ENCODE measurements at regions not wholly inside any gene's neighbourhood (a gene's known extent, or its start where the extent isn't known, plus 50 kb on each side); places are given as distances from the start of the nearest gene placed in this dataset.

DNA sequence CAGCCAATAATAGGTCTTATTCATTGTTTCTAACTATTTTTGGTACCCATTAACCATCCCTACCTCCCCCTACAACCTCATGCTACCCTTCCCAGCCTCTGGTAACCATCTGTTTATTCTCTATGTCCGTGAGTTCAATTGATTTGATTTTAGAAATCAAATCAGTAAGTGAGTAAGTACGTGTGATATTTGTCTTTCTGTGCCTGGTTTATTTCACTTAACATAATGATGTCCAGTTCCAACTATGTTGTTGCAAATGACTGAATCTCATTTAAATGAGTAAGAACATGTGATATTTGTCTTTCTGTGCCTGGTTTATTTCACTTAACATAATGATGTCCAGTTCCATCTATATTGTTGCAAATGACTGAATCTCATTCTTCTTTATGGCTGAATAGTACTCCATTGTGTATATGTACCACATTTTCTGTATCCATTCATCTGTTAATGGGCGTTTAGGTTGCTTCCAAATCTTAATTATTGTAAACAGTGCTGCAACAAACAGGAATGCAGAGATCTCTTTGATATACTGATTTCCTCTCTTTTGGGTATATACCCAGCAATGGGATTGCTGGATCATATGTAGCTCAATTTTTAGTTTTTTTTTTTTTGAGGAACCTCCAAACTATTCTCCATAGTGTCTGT lies 49.7 kb upstream of the BICC1 start:
- TF ChIP-seq, protein P1, sequence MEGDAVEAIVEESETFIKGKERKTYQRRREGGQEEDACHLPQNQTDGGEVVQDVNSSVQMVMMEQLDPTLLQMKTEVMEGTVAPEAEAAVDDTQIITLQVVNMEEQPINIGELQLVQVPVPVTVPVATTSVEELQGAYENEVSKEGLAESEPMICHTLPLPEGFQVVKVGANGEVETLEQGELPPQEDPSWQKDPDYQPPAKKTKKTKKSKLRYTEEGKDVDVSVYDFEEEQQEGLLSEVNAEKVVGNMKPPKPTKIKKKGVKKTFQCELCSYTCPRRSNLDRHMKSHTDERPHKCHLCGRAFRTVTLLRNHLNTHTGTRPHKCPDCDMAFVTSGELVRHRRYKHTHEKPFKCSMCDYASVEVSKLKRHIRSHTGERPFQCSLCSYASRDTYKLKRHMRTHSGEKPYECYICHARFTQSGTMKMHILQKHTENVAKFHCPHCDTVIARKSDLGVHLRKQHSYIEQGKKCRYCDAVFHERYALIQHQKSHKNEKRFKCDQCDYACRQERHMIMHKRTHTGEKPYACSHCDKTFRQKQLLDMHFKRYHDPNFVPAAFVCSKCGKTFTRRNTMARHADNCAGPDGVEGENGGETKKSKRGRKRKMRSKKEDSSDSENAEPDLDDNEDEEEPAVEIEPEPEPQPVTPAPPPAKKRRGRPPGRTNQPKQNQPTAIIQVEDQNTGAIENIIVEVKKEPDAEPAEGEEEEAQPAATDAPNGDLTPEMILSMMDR (conservative IDR thresholded peaks at IDR 0.05; ENCODE audit: low read depth in 2 of 2) = no peak
- no peak for TF ChIP-seq EZH2 (IDR thresholded peaks at IDR 0.05; ENCODE audit: low read depth, unreplicated experiment)
- TF ChIP-seq, protein P2, sequence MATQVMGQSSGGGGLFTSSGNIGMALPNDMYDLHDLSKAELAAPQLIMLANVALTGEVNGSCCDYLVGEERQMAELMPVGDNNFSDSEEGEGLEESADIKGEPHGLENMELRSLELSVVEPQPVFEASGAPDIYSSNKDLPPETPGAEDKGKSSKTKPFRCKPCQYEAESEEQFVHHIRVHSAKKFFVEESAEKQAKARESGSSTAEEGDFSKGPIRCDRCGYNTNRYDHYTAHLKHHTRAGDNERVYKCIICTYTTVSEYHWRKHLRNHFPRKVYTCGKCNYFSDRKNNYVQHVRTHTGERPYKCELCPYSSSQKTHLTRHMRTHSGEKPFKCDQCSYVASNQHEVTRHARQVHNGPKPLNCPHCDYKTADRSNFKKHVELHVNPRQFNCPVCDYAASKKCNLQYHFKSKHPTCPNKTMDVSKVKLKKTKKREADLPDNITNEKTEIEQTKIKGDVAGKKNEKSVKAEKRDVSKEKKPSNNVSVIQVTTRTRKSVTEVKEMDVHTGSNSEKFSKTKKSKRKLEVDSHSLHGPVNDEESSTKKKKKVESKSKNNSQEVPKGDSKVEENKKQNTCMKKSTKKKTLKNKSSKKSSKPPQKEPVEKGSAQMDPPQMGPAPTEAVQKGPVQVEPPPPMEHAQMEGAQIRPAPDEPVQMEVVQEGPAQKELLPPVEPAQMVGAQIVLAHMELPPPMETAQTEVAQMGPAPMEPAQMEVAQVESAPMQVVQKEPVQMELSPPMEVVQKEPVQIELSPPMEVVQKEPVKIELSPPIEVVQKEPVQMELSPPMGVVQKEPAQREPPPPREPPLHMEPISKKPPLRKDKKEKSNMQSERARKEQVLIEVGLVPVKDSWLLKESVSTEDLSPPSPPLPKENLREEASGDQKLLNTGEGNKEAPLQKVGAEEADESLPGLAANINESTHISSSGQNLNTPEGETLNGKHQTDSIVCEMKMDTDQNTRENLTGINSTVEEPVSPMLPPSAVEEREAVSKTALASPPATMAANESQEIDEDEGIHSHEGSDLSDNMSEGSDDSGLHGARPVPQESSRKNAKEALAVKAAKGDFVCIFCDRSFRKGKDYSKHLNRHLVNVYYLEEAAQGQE (IDR thresholded peaks at IDR 0.05; ENCODE audit: unreplicated experiment) = no peak
- no peak for TF ChIP-seq ZNF331 (CRISPR knock-in tag; IDR thresholded peaks at IDR 0.05; ENCODE audit: low read depth)
- no peak for TF ChIP-seq POLR2AphosphoS5 (IDR thresholded peaks at IDR 0.05; ENCODE audit: low read depth)
- TF ChIP-seq EZH2phosphoT487 (IDR thresholded peaks at IDR 0.05; ENCODE audit: unreplicated experiment) = no peak
- TF ChIP-seq, protein P3, sequence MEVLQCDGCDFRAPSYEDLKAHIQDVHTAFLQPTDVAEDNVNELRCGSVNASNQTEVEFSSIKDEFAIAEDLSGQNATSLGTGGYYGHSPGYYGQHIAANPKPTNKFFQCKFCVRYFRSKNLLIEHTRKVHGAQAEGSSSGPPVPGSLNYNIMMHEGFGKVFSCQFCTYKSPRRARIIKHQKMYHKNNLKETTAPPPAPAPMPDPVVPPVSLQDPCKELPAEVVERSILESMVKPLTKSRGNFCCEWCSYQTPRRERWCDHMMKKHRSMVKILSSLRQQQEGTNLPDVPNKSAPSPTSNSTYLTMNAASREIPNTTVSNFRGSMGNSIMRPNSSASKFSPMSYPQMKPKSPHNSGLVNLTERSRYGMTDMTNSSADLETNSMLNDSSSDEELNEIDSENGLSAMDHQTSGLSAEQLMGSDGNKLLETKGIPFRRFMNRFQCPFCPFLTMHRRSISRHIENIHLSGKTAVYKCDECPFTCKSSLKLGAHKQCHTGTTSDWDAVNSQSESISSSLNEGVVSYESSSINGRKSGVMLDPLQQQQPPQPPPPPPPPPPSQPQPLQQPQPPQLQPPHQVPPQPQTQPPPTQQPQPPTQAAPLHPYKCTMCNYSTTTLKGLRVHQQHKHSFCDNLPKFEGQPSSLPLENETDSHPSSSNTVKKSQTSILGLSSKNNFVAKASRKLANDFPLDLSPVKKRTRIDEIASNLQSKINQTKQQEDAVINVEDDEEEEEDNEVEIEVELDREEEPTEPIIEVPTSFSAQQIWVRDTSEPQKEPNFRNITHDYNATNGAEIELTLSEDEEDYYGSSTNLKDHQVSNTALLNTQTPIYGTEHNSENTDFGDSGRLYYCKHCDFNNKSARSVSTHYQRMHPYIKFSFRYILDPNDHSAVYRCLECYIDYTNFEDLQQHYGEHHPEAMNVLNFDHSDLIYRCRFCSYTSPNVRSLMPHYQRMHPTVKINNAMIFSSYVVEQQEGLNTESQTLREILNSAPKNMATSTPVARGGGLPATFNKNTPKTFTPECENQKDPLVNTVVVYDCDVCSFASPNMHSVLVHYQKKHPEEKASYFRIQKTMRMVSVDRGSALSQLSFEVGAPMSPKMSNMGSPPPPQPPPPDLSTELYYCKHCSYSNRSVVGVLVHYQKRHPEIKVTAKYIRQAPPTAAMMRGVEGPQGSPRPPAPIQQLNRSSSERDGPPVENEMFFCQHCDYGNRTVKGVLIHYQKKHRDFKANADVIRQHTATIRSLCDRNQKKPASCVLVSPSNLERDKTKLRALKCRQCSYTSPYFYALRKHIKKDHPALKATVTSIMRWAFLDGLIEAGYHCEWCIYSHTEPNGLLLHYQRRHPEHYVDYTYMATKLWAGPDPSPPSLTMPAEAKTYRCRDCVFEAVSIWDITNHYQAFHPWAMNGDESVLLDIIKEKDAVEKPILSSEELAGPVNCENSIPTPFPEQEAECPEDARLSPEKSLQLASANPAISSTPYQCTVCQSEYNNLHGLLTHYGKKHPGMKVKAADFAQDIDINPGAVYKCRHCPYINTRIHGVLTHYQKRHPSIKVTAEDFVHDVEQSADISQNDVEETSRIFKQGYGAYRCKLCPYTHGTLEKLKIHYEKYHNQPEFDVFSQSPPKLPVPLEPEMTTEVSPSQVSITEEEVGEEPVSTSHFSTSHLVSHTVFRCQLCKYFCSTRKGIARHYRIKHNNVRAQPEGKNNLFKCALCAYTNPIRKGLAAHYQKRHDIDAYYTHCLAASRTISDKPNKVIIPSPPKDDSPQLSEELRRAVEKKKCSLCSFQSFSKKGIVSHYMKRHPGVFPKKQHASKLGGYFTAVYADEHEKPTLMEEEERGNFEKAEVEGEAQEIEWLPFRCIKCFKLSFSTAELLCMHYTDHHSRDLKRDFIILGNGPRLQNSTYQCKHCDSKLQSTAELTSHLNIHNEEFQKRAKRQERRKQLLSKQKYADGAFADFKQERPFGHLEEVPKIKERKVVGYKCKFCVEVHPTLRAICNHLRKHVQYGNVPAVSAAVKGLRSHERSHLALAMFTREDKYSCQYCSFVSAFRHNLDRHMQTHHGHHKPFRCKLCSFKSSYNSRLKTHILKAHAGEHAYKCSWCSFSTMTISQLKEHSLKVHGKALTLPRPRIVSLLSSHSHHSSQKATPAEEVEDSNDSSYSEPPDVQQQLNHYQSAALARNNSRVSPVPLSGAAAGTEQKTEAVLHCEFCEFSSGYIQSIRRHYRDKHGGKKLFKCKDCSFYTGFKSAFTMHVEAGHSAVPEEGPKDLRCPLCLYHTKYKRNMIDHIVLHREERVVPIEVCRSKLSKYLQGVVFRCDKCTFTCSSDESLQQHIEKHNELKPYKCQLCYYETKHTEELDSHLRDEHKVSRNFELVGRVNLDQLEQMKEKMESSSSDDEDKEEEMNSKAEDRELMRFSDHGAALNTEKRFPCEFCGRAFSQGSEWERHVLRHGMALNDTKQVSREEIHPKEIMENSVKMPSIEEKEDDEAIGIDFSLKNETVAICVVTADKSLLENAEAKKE (CRISPR knock-in tag; IDR thresholded peaks at IDR 0.05) = no peak
- TF ChIP-seq, protein P4, sequence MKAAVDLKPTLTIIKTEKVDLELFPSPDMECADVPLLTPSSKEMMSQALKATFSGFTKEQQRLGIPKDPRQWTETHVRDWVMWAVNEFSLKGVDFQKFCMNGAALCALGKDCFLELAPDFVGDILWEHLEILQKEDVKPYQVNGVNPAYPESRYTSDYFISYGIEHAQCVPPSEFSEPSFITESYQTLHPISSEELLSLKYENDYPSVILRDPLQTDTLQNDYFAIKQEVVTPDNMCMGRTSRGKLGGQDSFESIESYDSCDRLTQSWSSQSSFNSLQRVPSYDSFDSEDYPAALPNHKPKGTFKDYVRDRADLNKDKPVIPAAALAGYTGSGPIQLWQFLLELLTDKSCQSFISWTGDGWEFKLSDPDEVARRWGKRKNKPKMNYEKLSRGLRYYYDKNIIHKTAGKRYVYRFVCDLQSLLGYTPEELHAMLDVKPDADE (IDR thresholded peaks at IDR 0.05) = no peak
- TF ChIP-seq CREB1 (CRISPR knock-in tag; IDR thresholded peaks at IDR 0.05; ENCODE audit: low read depth) = no peak
- TF ChIP-seq STAT1 (IDR thresholded peaks at IDR 0.05; ENCODE audit: unreplicated experiment) = no peak
- TF ChIP-seq ZNF114 (CRISPR knock-in tag; IDR thresholded peaks at IDR 0.05) = no peak
- TF ChIP-seq JUNB (IDR thresholded peaks at IDR 0.05; ENCODE audit: unreplicated experiment) = no peak

All from GM23338 (cell line).